H9 (cell line): ENCODE measurements at regions not wholly inside any gene's neighbourhood (a gene's known extent, or its start where the extent isn't known, plus 50 kb on each side); places are given as distances from the start of the nearest gene placed in this dataset.

Experiments
- DNase-seq: peaks from one replicate; pipeline ENCODE4 v3.0.0-alpha.2; 2017
- H2AFZ ChIP-seq: one replicate; pipeline ENCODE4 v1.6.1; 2013; ENCODE audit warnings: mild to moderate bottlenecking, low read length, control low read depth, moderate library complexity
- H2AK5ac ChIP-seq: 2 replicates; pipeline ENCODE4 v1.6.1; 2013; ENCODE audit warnings: low read length, control low read depth, mixed read lengths; ENCODE audit not compliant: insufficient read length
- H2BK120ac ChIP-seq: one replicate; pipeline ENCODE4 v1.6.1; 2013; ENCODE audit warnings: low read depth, mild to moderate bottlenecking, low read length, control low read depth, inconsistent platforms; ENCODE audit not compliant: poor library complexity, severe bottlenecking
- H2BK12ac ChIP-seq: 2 replicates; pipeline ENCODE4 v1.6.1; 2013; ENCODE audit warnings: low read length, control low read depth, mixed read lengths, low read depth; ENCODE audit not compliant: insufficient read length
- H2BK15ac ChIP-seq: 2 replicates; pipeline ENCODE4 v1.6.1; 2013; ENCODE audit warnings: low read depth, low read length, control low read depth
- H2BK20ac ChIP-seq: one replicate; pipeline ENCODE4 v1.6.1; 2013; ENCODE audit warnings: low read depth, mild to moderate bottlenecking, low read length, control low read depth, inconsistent platforms; ENCODE audit not compliant: poor library complexity, severe bottlenecking
- H2BK5ac ChIP-seq: 2 replicates; pipeline ENCODE4 v1.6.1; 2013; ENCODE audit warnings: low read length, control low read depth, mixed read lengths; ENCODE audit not compliant: insufficient read length
- H3K14ac ChIP-seq: 2 replicates; pipeline ENCODE4 v1.6.1; 2013; ENCODE audit warnings: low read length, control low read depth; ENCODE audit not compliant: insufficient read depth
- H3K18ac ChIP-seq: 2 replicates; pipeline ENCODE4 v1.6.1; 2013; ENCODE audit warnings: low read depth, mild to moderate bottlenecking, mixed read lengths, low read length, control low read depth; ENCODE audit not compliant: insufficient read length
- H3K23ac ChIP-seq: 2 replicates; pipeline ENCODE4 v1.6.1; 2013; ENCODE audit warnings: low read length, control low read depth, mixed read lengths, low read depth; ENCODE audit not compliant: insufficient read length
- H3K23me2 ChIP-seq: 2 replicates; pipeline ENCODE4 v1.6.1; 2013; ENCODE audit warnings: low read depth, mild to moderate bottlenecking, mixed read lengths, low read length, control low read depth; ENCODE audit not compliant: insufficient read length, poor library complexity, severe bottlenecking
- H3K27ac ChIP-seq: 2 replicates; pipeline ENCODE4 v1.5.1; 2013; ENCODE audit warnings: low read length, control low read depth, mixed read lengths, low read depth; ENCODE audit not compliant: insufficient read length
- H3K27me3 ChIP-seq: 2 replicates; pipeline ENCODE4 v1.6.1; 2013; ENCODE audit warnings: low read length, control low read depth, inconsistent platforms; ENCODE audit not compliant: insufficient read depth
- H3K4ac ChIP-seq: 2 replicates; pipeline ENCODE4 v1.6.1; 2013; ENCODE audit warnings: low read depth, mild to moderate bottlenecking, control low read depth, inconsistent platforms, low read length, moderate library complexity
- H3K4me1 ChIP-seq: 2 replicates; pipeline ENCODE4 v1.6.1; 2013; ENCODE audit warnings: low read length, control low read depth, inconsistent platforms; ENCODE audit not compliant: insufficient read depth
- H3K4me2 ChIP-seq: 2 replicates; pipeline ENCODE4 v1.6.1; 2013; ENCODE audit warnings: low read length, control low read depth, mixed read lengths; ENCODE audit not compliant: insufficient read length, insufficient read depth
- H3K56ac ChIP-seq: 2 replicates; pipeline ENCODE4 v1.6.1; 2013; ENCODE audit warnings: low read depth, mild to moderate bottlenecking, mixed read lengths, low read length, control low read depth; ENCODE audit not compliant: insufficient read length
- H3K79me1 ChIP-seq: 2 replicates; pipeline ENCODE4 v1.6.1; 2013; ENCODE audit warnings: low read depth, mild to moderate bottlenecking, moderate library complexity, low read length, control low read depth, inconsistent platforms; ENCODE audit not compliant: insufficient read depth, poor library complexity, severe bottlenecking
- H3K79me2 ChIP-seq: 2 replicates; pipeline ENCODE4 v1.6.1; 2013; ENCODE audit warnings: low read length, control low read depth, inconsistent platforms; ENCODE audit not compliant: insufficient read depth
- H3K9ac ChIP-seq: 2 replicates; pipeline ENCODE4 v1.6.1; 2013; ENCODE audit warnings: low read length, control low read depth, mixed read lengths; ENCODE audit not compliant: insufficient read length; ENCODE audit errors: extremely low read depth
- H3K9me3 ChIP-seq: one replicate; pipeline ENCODE4 v1.6.1; 2013; ENCODE audit warnings: low read depth, low read length, inconsistent platforms; ENCODE audit not compliant: control insufficient read depth
- H3T11ph ChIP-seq: one replicate; pipeline ENCODE4 v1.6.1; 2013; ENCODE audit warnings: mild to moderate bottlenecking, low read length, control low read depth, inconsistent platforms
- H4K20me1 ChIP-seq: one replicate; pipeline ENCODE4 v1.6.1; 2013; ENCODE audit not compliant: control insufficient read depth, insufficient read length, insufficient read depth
- H4K5ac ChIP-seq: 2 replicates; pipeline ENCODE4 v1.6.1; 2013; ENCODE audit warnings: low read depth, mild to moderate bottlenecking, mixed read lengths, low read length, control low read depth; ENCODE audit not compliant: insufficient read length
- H4K8ac ChIP-seq: replicated peaks from 2 replicates; pipeline ENCODE4 v1.6.1; 2013; ENCODE audit warnings: low read length, control low read depth, mixed read lengths, low read depth; ENCODE audit not compliant: insufficient read length
- H4K91ac ChIP-seq: 2 replicates; pipeline ENCODE4 v1.6.1; 2013; ENCODE audit warnings: low read depth, mild to moderate bottlenecking, moderate library complexity, mixed read lengths, low read length, control low read depth; ENCODE audit not compliant: insufficient read length
- H3K27ac Mint-ChIP-seq, 3 experiments: 2 replicates in 2 of 3; 3 replicates in 1 of 3; pipeline ENCODE4 v1.8.0; 2020 to 2021; ENCODE audit warnings: mixed read lengths in 3 of 3, mild to moderate bottlenecking in 1 of 3, moderate library complexity in 1 of 3
- H3K27me3 Mint-ChIP-seq: 2 replicates; pipeline ENCODE4 v1.8.0; 2021; ENCODE audit warnings: low read depth, mild to moderate bottlenecking, moderate library complexity, mixed read lengths
- H3K36me3 Mint-ChIP-seq, 3 experiments: 2 replicates in 2 of 3; 3 replicates in 1 of 3; pipeline ENCODE4 v1.8.0; 2020 to 2021; ENCODE audit warnings: low read depth in 3 of 3, mixed read lengths in 3 of 3; ENCODE audit not compliant: insufficient read depth in 1 of 3
- H3K4me1 Mint-ChIP-seq, 2 experiments: 2 replicates each; pipeline ENCODE4 v1.8.0; 2020; ENCODE audit warnings: mixed read lengths in 2 of 2
- H3K4me3 Mint-ChIP-seq, 2 experiments: 2 replicates in 1 of 2; 3 replicates in 1 of 2; pipeline ENCODE4 v1.8.0; 2020 to 2021; ENCODE audit warnings: mild to moderate bottlenecking in 2 of 2, mixed read lengths in 2 of 2, moderate library complexity in 1 of 2
- H3K9me3 Mint-ChIP-seq, 2 experiments: 2 replicates in 1 of 2; 3 replicates in 1 of 2; pipeline ENCODE4 v1.8.0; 2020; ENCODE audit warnings: mild to moderate bottlenecking in 2 of 2, mixed read lengths in 2 of 2, moderate library complexity in 1 of 2
- WGBS: extraction: QIAGEN DNeasy Blood & Tissue Kit; methylation state at CpG from one replicate; pipeline ENCODE4 v1.1.7; 2013; ENCODE audit warnings: missing lambda C conversion rate, low lambda C conversion rate, mixed read lengths; ENCODE audit not compliant: insufficient read length; ENCODE audit errors: extremely low coverage; 5-methylcytosine and 5-hydroxymethylcytosine counted together
- TF ChIP-seq, protein P1 (sequence below): fragments of 200-600 bp; sonication (generic); conservative IDR thresholded peaks from 3 replicates; pipeline ENCODE4 v1.8.0; 2021; ENCODE audit warnings: antibody characterized with exemption, mild to moderate bottlenecking

DNA sequence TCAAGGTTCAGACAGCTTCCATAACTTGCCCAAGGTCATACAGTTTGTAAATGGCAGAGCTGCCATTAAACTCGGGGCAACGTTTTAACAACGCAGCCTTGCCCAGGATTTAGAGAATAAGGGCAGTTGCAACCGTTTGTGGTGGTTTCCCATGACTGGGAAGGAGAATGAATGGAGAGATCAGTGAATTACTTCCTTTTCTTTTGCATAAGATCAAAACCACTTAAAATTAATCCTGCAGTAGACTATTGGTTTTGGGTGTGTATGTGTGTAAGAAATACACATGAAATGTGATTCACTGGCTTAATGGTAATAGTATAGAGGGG lies 179.1 kb upstream of the MIR17HG start:
- Histone ChIP-seq H3K23me2 (no peaks in the 10 kb centered on the region), H3T11ph (no peak overlapping the region), H4K5ac (no peak overlapping the region), H4K8ac (no peak overlapping the region), H3K56ac (no peak overlapping the region), H2BK12ac (no peak overlapping the region), H3K4me2 (no peak overlapping the region), H3K27me3 (no peaks in the 10 kb centered on the region), H2BK120ac (no peak overlapping the region), H3K14ac (no peak overlapping the region), H3K9ac (no peak overlapping the region), H2AK5ac (no peak overlapping the region), H4K20me1 (no peaks in the 10 kb centered on the region), H2BK20ac (no peak overlapping the region), H3K4me1 (no peaks in the 10 kb centered on the region), H2BK15ac (no peak overlapping the region), H3K79me2 (no peaks in the 10 kb centered on the region), H3K9me3 (no peaks in the 10 kb centered on the region), H3K27ac (no peak overlapping the region), H3K23ac (no peak overlapping the region), H2BK5ac (no peak overlapping the region), H3K18ac (no peak overlapping the region), H4K91ac (no peak overlapping the region), H3K4ac (no peak overlapping the region), H3K79me1 (no peaks in the 10 kb centered on the region), H2AFZ (no peak overlapping the region)
- H3K27me3 Mint-ChIP-seq, result peaks cover 9% of the 10 kb centered on the region
- H3K4me3 Mint-ChIP-seq, result no peak overlapping the region
- TF ChIP-seq, protein P1, sequence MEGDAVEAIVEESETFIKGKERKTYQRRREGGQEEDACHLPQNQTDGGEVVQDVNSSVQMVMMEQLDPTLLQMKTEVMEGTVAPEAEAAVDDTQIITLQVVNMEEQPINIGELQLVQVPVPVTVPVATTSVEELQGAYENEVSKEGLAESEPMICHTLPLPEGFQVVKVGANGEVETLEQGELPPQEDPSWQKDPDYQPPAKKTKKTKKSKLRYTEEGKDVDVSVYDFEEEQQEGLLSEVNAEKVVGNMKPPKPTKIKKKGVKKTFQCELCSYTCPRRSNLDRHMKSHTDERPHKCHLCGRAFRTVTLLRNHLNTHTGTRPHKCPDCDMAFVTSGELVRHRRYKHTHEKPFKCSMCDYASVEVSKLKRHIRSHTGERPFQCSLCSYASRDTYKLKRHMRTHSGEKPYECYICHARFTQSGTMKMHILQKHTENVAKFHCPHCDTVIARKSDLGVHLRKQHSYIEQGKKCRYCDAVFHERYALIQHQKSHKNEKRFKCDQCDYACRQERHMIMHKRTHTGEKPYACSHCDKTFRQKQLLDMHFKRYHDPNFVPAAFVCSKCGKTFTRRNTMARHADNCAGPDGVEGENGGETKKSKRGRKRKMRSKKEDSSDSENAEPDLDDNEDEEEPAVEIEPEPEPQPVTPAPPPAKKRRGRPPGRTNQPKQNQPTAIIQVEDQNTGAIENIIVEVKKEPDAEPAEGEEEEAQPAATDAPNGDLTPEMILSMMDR, result no peak
- no CpG with 5 or more reads among the region's 4 CpGs for WGBS
- DNase-seq, result no peak
- H3K4me1 Mint-ChIP-seq, result peaks cover 8 to 18% of the 10 kb centered on the region in 2 experiments
- no peaks in the 10 kb centered on the region for H3K36me3 Mint-ChIP-seq
- H3K9me3 Mint-ChIP-seq, result no peaks in the 10 kb centered on the region
- no peak overlapping the region for H3K27ac Mint-ChIP-seq
